SK-N-SH treated with all-trans-retinoic acid at 6 μM for 48 hours (cell line): ENCODE measurements at regions not wholly inside any gene's neighbourhood (a gene's known extent, or its start where the extent isn't known, plus 50 kb on each side); places are given as distances from the start of the nearest gene placed in this dataset.
"Not testable (repeated sequence)": the region's sequence is repeated elsewhere in the genome, so short reads cannot be mapped to it uniquely, and the experiment has no call there.

Experiments
- ATAC-seq: fragments of 200-7000 bp; cut with Tn5 transposase; 3 replicates; pipeline ENCODE4 v1.9.1; 2020; ENCODE audit warnings: mild to moderate bottlenecking, moderate library complexity
- ARNTL ChIP-seq: fragments of 450-650 bp; formaldehyde crosslinking; IDR thresholded peaks from 2 replicates; pipeline ENCODE4 v1.5.0; 2020; ENCODE audit warnings: low read depth, mild to moderate bottlenecking, moderate library complexity, borderline replicate concordance
- BACH2 ChIP-seq: fragments of 250-450 bp; sonication (Bioruptor Pico); IDR thresholded peaks from 2 replicates; pipeline ENCODE4 v1.9.0; 2021; ENCODE audit warnings: mild to moderate bottlenecking, borderline replicate concordance
- CSDC2 ChIP-seq: fragments of 250-450 bp; sonication (Bioruptor Pico); IDR thresholded peaks from 2 replicates; pipeline ENCODE4 v1.5.0; 2020; ENCODE audit warnings: mild to moderate bottlenecking, moderate library complexity
- ESRRG ChIP-seq: fragments of 250-450 bp; sonication (Bioruptor Pico); IDR thresholded peaks from 2 replicates; pipeline ENCODE4 v1.6.1; 2021; ENCODE audit warnings: mild to moderate bottlenecking
- GLIS3 ChIP-seq: fragments of 250-450 bp; sonication (Bioruptor Pico); IDR thresholded peaks from 2 replicates; pipeline ENCODE4 v1.5.0; 2020; ENCODE audit warnings: mild to moderate bottlenecking, moderate library complexity
- ISL1 ChIP-seq: fragments of 250-450 bp; sonication (Bioruptor Pico); IDR thresholded peaks from 2 replicates; pipeline ENCODE4 v2.1.2; 2022; ENCODE audit warnings: mild to moderate bottlenecking, moderate library complexity
- OSR1 ChIP-seq: fragments of 250-450 bp; sonication (Bioruptor Pico); IDR thresholded peaks from 2 replicates; pipeline ENCODE4 v1.8.0; 2022; ENCODE audit warnings: moderate library complexity, mild to moderate bottlenecking, inconsistent platforms
- PPARA ChIP-seq: fragments of 250-450 bp; sonication (Bioruptor Pico); IDR thresholded peaks from 2 replicates; pipeline ENCODE4 v1.5.0; 2020; ENCODE audit warnings: mild to moderate bottlenecking, borderline replicate concordance
- SNAI2 ChIP-seq: fragments of 250-450 bp; sonication (Bioruptor Pico); IDR thresholded peaks from 2 replicates; pipeline ENCODE4 v1.5.0; 2020; ENCODE audit warnings: mild to moderate bottlenecking, moderate library complexity
- TCF4 ChIP-seq: fragments of 250-450 bp; sonication (Bioruptor Pico); IDR thresholded peaks from 2 replicates; pipeline ENCODE4 v1.8.0; 2021; ENCODE audit warnings: mild to moderate bottlenecking, moderate library complexity, borderline replicate concordance
- TOX ChIP-seq: fragments of 250-450 bp; sonication (Bioruptor Pico); IDR thresholded peaks from 2 replicates; pipeline ENCODE4 v1.8.0; 2021; ENCODE audit warnings: mild to moderate bottlenecking, moderate library complexity, borderline replicate concordance
- ZC3H10 ChIP-seq: fragments of 250-450 bp; sonication (Bioruptor Pico); IDR thresholded peaks from 2 replicates; pipeline ENCODE4 v1.5.1; 2021; ENCODE audit warnings: mild to moderate bottlenecking, moderate library complexity
- ZFP3 ChIP-seq: fragments of 250-450 bp; sonication (Bioruptor Pico); IDR thresholded peaks from 2 replicates; pipeline ENCODE4 v1.5.0; 2020; ENCODE audit warnings: mild to moderate bottlenecking, moderate library complexity
- ZFP30 ChIP-seq: fragments of 450-650 bp; formaldehyde crosslinking; IDR thresholded peaks from 2 replicates; pipeline ENCODE4 v1.5.0; 2022; ENCODE audit warnings: mild to moderate bottlenecking, moderate library complexity
- ZNF565 ChIP-seq: fragments of 450-650 bp; formaldehyde crosslinking; conservative IDR thresholded peaks from 2 replicates; pipeline ENCODE4 v1.5.0; 2020; ENCODE audit warnings: low read depth, mild to moderate bottlenecking, moderate library complexity
- ZNF70 ChIP-seq: fragments of 450-650 bp; formaldehyde crosslinking; IDR thresholded peaks from 2 replicates; pipeline ENCODE4 v1.5.0; 2020; ENCODE audit warnings: mild to moderate bottlenecking, moderate library complexity
- ZNF8 ChIP-seq: fragments of 450-650 bp; formaldehyde crosslinking; IDR thresholded peaks from 2 replicates; pipeline ENCODE4 v1.5.0; 2020; ENCODE audit warnings: mild to moderate bottlenecking, moderate library complexity
- TF ChIP-seq, protein P1 (sequence below): fragments of 250-450 bp; sonication (Bioruptor Pico); IDR thresholded peaks from 2 replicates; pipeline ENCODE4 v1.5.1; 2020; ENCODE audit warnings: low read depth, mild to moderate bottlenecking, moderate library complexity
- TF ChIP-seq, protein P2 (sequence below): fragments of 250-450 bp; sonication (Bioruptor Pico); IDR thresholded peaks from 2 replicates; pipeline ENCODE4 v1.8.0; 2021; ENCODE audit warnings: low read depth, mild to moderate bottlenecking, moderate library complexity, borderline replicate concordance
- TF ChIP-seq, protein P3 (sequence below): fragments of 250-450 bp; sonication (Bioruptor Pico); IDR thresholded peaks from 2 replicates; pipeline ENCODE4 v1.8.0; 2020; ENCODE audit warnings: mild to moderate bottlenecking, moderate library complexity, borderline replicate concordance
- TF ChIP-seq, protein P4 (sequence below): fragments of 250-450 bp; sonication (Bioruptor Pico); IDR thresholded peaks from 2 replicates; pipeline ENCODE4 v1.5.1; 2021; ENCODE audit warnings: mild to moderate bottlenecking, moderate library complexity

DNA sequence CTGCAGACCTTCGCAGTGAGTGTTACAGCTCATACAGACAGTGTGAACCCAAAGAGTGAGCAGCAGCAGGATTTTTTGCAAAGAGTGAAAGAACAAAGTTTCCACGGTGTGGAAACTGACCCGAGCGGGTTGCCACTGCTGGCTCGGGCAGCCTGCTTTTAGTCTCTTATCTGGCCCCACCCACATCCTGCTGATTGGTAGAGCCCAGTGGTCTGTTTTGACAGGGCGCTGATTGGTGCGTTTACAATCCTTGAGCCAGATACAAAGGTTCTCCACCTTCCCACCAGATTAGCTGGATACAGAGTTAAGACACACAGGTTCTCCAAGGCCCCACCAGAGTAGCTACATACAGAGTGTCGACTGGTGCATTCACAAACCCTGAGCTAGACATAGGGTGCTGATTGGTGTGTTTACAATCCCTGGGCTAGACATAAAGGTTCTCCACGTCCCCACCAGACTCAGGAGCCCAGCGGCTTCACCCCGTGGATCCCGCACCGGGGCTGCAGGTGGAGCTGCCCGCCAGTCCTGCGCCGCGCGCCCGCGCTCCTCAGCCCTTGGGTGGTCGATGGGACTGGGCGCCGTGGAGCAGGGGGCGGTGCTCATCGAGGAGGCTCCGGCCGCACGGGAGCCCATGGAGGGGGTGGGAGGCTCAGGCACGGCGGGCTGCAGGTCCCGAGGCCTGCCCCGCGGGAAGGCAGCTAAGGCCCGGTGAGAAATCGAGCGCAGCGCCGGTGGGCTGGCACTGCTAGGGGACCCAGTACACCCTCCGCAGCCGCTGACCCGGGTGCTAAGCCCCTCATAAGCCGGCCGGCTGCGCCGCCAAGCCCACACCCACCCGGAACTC lies 102.8 kb upstream of the KMT2C start:
- ATAC-seq = not testable (repeated sequence)

DNA sequence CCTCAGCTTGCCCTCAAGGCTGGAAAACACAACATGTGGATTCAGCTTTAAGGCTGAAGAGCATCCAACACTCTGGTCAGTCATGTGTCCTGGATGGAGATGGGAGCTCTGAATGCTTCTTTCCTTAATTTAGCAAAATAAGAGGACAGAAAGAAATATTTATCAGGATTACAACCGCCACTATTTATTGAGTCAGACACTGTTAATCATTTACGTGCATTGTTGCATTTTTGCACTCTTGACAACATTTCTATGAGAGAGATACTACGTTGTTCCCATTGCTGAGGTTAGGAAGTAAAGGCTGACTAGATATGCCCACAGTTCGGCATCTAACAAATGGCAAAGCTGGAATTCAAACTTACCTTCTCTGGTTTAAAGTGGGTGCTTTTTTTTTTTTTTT lies 101.8 kb upstream of the KMT2C start:
- TF ChIP-seq ZFP30 (CRISPR knock-in tag) = no peak
- no peak for TF ChIP-seq SNAI2
- no peak for TF ChIP-seq ISL1 (CRISPR knock-in tag)
- ATAC-seq = no peak

DNA sequence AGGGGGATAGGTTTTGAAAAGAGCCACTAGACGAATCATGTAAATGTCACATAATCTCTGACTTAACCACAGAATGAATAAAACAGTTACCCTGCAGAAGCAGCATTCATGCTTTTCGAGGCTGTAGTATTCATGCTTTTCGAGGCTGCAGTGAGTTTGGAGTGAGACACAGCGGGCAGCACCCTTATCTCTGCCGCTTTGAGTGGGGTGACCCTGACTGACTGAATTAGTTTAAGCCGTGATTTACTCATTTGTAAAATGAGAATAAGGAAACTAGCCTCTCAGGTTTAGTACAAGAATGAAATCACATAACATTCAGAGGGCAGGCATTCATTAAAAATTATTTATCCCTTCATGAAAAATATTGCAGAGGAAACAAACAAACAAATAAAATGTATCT lies 92.8 kb upstream of the KMT2C start:
- no peak for ATAC-seq
- TF ChIP-seq ZC3H10 (CRISPR knock-in tag) (no peak), ZNF8 (no peak), ESRRG (CRISPR knock-in tag) (no peak), SNAI2 (no peak)
- TF ChIP-seq, all 23 proteins: peak for 0

DNA sequence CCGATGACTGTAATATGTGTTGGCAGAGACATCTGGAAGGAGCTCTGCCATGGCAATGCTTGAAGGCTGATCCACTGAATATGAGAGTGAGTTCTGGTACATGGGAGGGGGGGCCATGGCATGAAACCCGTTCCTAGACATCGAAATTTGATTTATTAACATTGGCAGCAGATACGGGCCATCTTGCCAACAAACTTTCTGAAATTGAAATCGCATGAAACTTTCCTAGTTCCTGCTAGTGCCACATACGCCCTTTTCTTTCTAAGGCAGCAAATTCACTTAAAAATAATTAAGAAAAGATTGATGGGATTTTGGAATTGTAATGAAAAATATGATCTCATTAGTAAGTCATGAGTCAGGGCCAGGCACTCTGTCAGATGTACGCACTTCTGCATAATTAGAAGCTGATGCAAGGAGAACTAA lies 91.8 kb upstream of the KMT2C start:
- TF ChIP-seq TCF4 (CRISPR knock-in tag) (peak; percentile 76), ISL1 (CRISPR knock-in tag) (peak; percentile 88), SNAI2 (peak; percentile 53; the same call in 1 of the 2 replicates), TOX (CRISPR knock-in tag) (no peak), ZNF8 (no peak), OSR1 (no peak), BACH2 (CRISPR knock-in tag) (0 out of 2 replicates have a peak, but pooled peaks have one; percentile 45), ZFP30 (CRISPR knock-in tag) (no peak), CSDC2 (CRISPR knock-in tag) (no peak)
- TF ChIP-seq, protein P1, sequence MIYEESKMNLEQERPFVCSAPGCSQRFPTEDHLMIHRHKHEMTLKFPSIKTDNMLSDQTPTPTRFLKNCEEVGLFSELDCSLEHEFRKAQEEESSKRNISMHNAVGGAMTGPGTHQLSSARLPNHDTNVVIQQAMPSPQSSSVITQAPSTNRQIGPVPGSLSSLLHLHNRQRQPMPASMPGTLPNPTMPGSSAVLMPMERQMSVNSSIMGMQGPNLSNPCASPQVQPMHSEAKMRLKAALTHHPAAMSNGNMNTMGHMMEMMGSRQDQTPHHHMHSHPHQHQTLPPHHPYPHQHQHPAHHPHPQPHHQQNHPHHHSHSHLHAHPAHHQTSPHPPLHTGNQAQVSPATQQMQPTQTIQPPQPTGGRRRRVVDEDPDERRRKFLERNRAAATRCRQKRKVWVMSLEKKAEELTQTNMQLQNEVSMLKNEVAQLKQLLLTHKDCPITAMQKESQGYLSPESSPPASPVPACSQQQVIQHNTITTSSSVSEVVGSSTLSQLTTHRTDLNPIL (CRISPR knock-in tag) = peak; percentile 96
- ATAC-seq = peak; percentile 82

DNA sequence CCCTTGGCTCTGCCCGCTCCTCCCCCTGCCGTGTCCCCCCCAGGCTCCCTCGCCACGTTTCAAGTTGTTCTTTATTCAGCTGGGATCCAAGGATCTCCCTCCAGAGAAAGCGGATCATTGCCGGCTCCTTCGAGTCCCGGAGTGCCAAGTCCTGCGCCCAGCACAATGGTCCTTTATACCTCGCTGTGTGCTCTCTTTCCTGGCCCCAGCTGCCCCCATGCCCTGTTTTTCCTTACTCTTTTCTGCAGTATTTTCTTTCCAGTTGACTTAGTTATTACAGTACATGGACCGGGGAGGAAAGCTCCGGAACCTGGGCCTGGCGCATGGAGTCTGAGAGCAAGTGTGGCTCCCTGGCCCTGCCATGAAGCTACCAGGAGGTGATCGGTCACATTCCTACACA lies 88.1 kb upstream of the KMT2C start:
- no peak for ATAC-seq
- TF ChIP-seq PPARA (CRISPR knock-in tag) = no peak
- TF ChIP-seq ZFP3 = no peak
- TF ChIP-seq, protein P2, sequence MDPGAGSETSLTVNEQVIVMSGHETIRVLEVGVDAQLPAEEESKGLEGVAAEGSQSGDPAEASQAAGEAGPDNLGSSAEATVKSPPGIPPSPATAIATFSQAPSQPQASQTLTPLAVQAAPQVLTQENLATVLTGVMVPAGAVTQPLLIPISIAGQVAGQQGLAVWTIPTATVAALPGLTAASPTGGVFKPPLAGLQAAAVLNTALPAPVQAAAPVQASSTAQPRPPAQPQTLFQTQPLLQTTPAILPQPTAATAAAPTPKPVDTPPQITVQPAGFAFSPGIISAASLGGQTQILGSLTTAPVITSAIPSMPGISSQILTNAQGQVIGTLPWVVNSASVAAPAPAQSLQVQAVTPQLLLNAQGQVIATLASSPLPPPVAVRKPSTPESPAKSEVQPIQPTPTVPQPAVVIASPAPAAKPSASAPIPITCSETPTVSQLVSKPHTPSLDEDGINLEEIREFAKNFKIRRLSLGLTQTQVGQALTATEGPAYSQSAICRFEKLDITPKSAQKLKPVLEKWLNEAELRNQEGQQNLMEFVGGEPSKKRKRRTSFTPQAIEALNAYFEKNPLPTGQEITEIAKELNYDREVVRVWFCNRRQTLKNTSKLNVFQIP (CRISPR knock-in tag) = no peak
- TF ChIP-seq CSDC2 (CRISPR knock-in tag) = no peak
- no peak for TF ChIP-seq TOX (CRISPR knock-in tag)
- no peak for TF ChIP-seq ZNF70 (CRISPR knock-in tag)
- no peak for TF ChIP-seq ESRRG (CRISPR knock-in tag)
- TF ChIP-seq TCF4 (CRISPR knock-in tag) = no peak
- TF ChIP-seq SNAI2 = no peak
- TF ChIP-seq ZNF565 (CRISPR knock-in tag) = no peak
- TF ChIP-seq ZNF8 = no peak
- no peak for TF ChIP-seq GLIS3 (CRISPR knock-in tag)
- TF ChIP-seq ARNTL (CRISPR knock-in tag) = no peak
- TF ChIP-seq, protein P3, sequence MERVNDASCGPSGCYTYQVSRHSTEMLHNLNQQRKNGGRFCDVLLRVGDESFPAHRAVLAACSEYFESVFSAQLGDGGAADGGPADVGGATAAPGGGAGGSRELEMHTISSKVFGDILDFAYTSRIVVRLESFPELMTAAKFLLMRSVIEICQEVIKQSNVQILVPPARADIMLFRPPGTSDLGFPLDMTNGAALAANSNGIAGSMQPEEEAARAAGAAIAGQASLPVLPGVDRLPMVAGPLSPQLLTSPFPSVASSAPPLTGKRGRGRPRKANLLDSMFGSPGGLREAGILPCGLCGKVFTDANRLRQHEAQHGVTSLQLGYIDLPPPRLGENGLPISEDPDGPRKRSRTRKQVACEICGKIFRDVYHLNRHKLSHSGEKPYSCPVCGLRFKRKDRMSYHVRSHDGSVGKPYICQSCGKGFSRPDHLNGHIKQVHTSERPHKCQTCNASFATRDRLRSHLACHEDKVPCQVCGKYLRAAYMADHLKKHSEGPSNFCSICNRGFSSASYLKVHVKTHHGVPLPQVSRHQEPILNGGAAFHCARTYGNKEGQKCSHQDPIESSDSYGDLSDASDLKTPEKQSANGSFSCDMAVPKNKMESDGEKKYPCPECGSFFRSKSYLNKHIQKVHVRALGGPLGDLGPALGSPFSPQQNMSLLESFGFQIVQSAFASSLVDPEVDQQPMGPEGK (CRISPR knock-in tag) = no peak
- TF ChIP-seq ZC3H10 (CRISPR knock-in tag) = no peak
- no peak for TF ChIP-seq ISL1 (CRISPR knock-in tag)
- TF ChIP-seq ZFP30 (CRISPR knock-in tag) = no peak
- TF ChIP-seq, protein P4, sequence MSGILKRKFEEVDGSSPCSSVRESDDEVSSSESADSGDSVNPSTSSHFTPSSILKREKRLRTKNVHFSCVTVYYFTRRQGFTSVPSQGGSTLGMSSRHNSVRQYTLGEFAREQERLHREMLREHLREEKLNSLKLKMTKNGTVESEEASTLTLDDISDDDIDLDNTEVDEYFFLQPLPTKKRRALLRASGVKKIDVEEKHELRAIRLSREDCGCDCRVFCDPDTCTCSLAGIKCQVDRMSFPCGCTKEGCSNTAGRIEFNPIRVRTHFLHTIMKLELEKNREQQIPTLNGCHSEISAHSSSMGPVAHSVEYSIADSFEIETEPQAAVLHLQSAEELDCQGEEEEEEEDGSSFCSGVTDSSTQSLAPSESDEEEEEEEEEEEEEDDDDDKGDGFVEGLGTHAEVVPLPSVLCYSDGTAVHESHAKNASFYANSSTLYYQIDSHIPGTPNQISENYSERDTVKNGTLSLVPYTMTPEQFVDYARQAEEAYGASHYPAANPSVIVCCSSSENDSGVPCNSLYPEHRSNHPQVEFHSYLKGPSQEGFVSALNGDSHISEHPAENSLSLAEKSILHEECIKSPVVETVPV (CRISPR knock-in tag) = no peak
- TF ChIP-seq OSR1 = no peak
